IPS DF 6.9 (cell line): ENCODE measurements at regions not wholly inside any gene's neighbourhood (a gene's known extent, or its start where the extent isn't known, plus 50 kb on each side); places are given as distances from the start of the nearest gene placed in this dataset.

Experiments
- DNase-seq: peaks from one replicate; pipeline ENCODE4 v3.0.0-alpha.2; 2013; ENCODE audit warnings: low read depth, low spot score
- H3K27ac ChIP-seq: one replicate; pipeline ENCODE4 v1.5.1; 2013; ENCODE audit warnings: low read length, control low read depth
- H3K27me3 ChIP-seq: 2 replicates; pipeline ENCODE4 v1.6.1; 2013; ENCODE audit warnings: mild to moderate bottlenecking, low read length; ENCODE audit not compliant: control insufficient read depth, insufficient read depth
- H3K36me3 ChIP-seq: 2 replicates; pipeline ENCODE4 v1.6.1; 2013; ENCODE audit warnings: low read length; ENCODE audit not compliant: control insufficient read depth, insufficient read depth
- H3K4me1 ChIP-seq: 2 replicates; pipeline ENCODE4 v1.6.1; 2013; ENCODE audit warnings: low read length; ENCODE audit not compliant: control insufficient read depth, insufficient read depth
- H3K4me3 ChIP-seq: 2 replicates; pipeline ENCODE4 v1.5.1; 2013; ENCODE audit warnings: mild to moderate bottlenecking, low read length
- H3K9me3 ChIP-seq: 2 replicates; pipeline ENCODE4 v1.6.1; 2013; ENCODE audit warnings: low read length, inconsistent platforms; ENCODE audit not compliant: control insufficient read depth, insufficient read depth
- WGBS: extraction: QIAGEN DNeasy Blood & Tissue Kit; methylation state at CpG from one replicate; pipeline ENCODE4 v1.1.7; 2013; ENCODE audit warnings: mixed read lengths, missing lambda C conversion rate; ENCODE audit not compliant: insufficient read length, insufficient coverage; 5-methylcytosine and 5-hydroxymethylcytosine counted together

- H3K36me3 ChIP-seq = no peaks in the 10 kb centered on the region
- DNase-seq = no peak
- H3K9me3 ChIP-seq = no peaks in the 10 kb centered on the region
- no peak overlapping the region for H3K4me3 ChIP-seq
- no peaks in the 10 kb centered on the region for H3K27me3 ChIP-seq
- no peak overlapping the region for H3K27ac ChIP-seq
- no peaks in the 10 kb centered on the region for H3K4me1 ChIP-seq
- WGBS = no CpG with 5 or more reads among the region's 2 CpGs
Observed at GRCh38 chr2:122261911-122262310, 506.5 kb downstream of the TSN start.

GRCh38 chr2:122263746-122264145, 508.3 kb downstream of the TSN start:
- Histone ChIP-seq H3K4me3 (no peak overlapping the region), H3K36me3 (no peaks in the 10 kb centered on the region)
- WGBS = no CpG with 5 or more reads among the region's 1 CpG

GRCh38 chr2:122266636-122267035, 511.2 kb downstream of the TSN start:
- Histone ChIP-seq H3K9me3 (no peaks in the 10 kb centered on the region), H3K27me3 (no peaks in the 10 kb centered on the region), H3K36me3 (no peaks in the 10 kb centered on the region), H3K4me1 (no peaks in the 10 kb centered on the region), H3K27ac (no peak overlapping the region), H3K4me3 (no peak overlapping the region)
- no CpG with 5 or more reads among the region's 1 CpG for WGBS
- DNase-seq = no peak

More at GRCh38 chr2:122263746-122264145, 508.3 kb downstream of the TSN start:
- Histone ChIP-seq H3K9me3 (no peaks in the 10 kb centered on the region), H3K27me3 (no peaks in the 10 kb centered on the region), H3K27ac (no peak overlapping the region), H3K4me1 (no peaks in the 10 kb centered on the region)
- DNase-seq = no peak

- no CpG with 5 or more reads among the region's 5 CpGs for WGBS
- Histone ChIP-seq H3K27ac (no peak overlapping the region), H3K36me3 (no peaks in the 10 kb centered on the region), H3K4me3 (no peak overlapping the region), H3K4me1 (no peaks in the 10 kb centered on the region), H3K27me3 (no peaks in the 10 kb centered on the region), H3K9me3 (no peaks in the 10 kb centered on the region)
- DNase-seq = no peak
Observed at GRCh38 chr2:122267947-122268346, 512.5 kb downstream of the TSN start.

- no peak for DNase-seq
- H3K36me3 ChIP-seq = no peaks in the 10 kb centered on the region
- H3K4me1 ChIP-seq = no peaks in the 10 kb centered on the region; the same call in 1 of the 2 replicates
- no peaks in the 10 kb centered on the region for H3K9me3 ChIP-seq
- 100% methylated on average over 1 of the region's 13 CpGs for WGBS
- no peak overlapping the region for H3K4me3 ChIP-seq
- H3K27ac ChIP-seq = no peak overlapping the region
- H3K27me3 ChIP-seq = no peaks in the 10 kb centered on the region
Observed at GRCh38 chr2:122273785-122274419, 518.5 kb downstream of the TSN start.

- H3K4me3 ChIP-seq = no peak overlapping the region
- no peak overlapping the region for H3K27ac ChIP-seq
- DNase-seq = no peak
- no peaks in the 10 kb centered on the region for H3K9me3 ChIP-seq
- H3K36me3 ChIP-seq = no peaks in the 10 kb centered on the region
- H3K4me1 ChIP-seq = no peaks in the 10 kb centered on the region; the same call in 1 of the 2 replicates
- WGBS = no CpG with 5 or more reads among the region's 3 CpGs
- H3K27me3 ChIP-seq = no peaks in the 10 kb centered on the region
Observed at GRCh38 chr2:122277956-122278355, 522.5 kb downstream of the TSN start.

GRCh38 chr2:122300758-122301157, 545.3 kb downstream of the TSN start:
- no peak overlapping the region for H3K27ac ChIP-seq
- H3K4me1 ChIP-seq = no peaks in the 10 kb centered on the region
- no CpG with 5 or more reads among the region's 3 CpGs for WGBS
- DNase-seq = no peak
- H3K27me3 ChIP-seq = no peaks in the 10 kb centered on the region
- H3K9me3 ChIP-seq = no peaks in the 10 kb centered on the region
- no peak overlapping the region for H3K4me3 ChIP-seq
- H3K36me3 ChIP-seq = no peaks in the 10 kb centered on the region

- Histone ChIP-seq H3K27ac (no peak overlapping the region), H3K4me3 (no peak overlapping the region), H3K4me1 (no peaks in the 10 kb centered on the region), H3K27me3 (no peaks in the 10 kb centered on the region), H3K9me3 (no peaks in the 10 kb centered on the region), H3K36me3 (no peaks in the 10 kb centered on the region)
- WGBS = no CpG with 5 or more reads among the region's 8 CpGs
- no peak for DNase-seq
Observed at GRCh38 chr2:122307763-122308162, 552.3 kb downstream of the TSN start.

GRCh38 chr2:122315306-122315705, 559.9 kb downstream of the TSN start:
- Histone ChIP-seq H3K4me3 (no peak overlapping the region), H3K27me3 (no peaks in the 10 kb centered on the region), H3K36me3 (no peaks in the 10 kb centered on the region), H3K27ac (no peak overlapping the region), H3K9me3 (no peaks in the 10 kb centered on the region), H3K4me1 (no peaks in the 10 kb centered on the region)
- DNase-seq = no peak
- no CpG with 5 or more reads among the region's 5 CpGs for WGBS

GRCh38 chr2:122319539-122320132, 564.2 kb downstream of the TSN start:
- no peak for DNase-seq
- no CpG with 5 or more reads among the region's 4 CpGs for WGBS
- Histone ChIP-seq H3K4me1 (no peaks in the 10 kb centered on the region), H3K36me3 (no peaks in the 10 kb centered on the region), H3K4me3 (no peak overlapping the region), H3K27me3 (no peaks in the 10 kb centered on the region), H3K9me3 (no peaks in the 10 kb centered on the region), H3K27ac (no peak overlapping the region)

- H3K27ac ChIP-seq = no peak overlapping the region
- H3K27me3 ChIP-seq = no peaks in the 10 kb centered on the region
- no peaks in the 10 kb centered on the region for H3K4me1 ChIP-seq
- DNase-seq = no peak
- no CpG with 5 or more reads among the region's 3 CpGs for WGBS
- H3K4me3 ChIP-seq = no peak overlapping the region
- no peaks in the 10 kb centered on the region for H3K9me3 ChIP-seq
- H3K36me3 ChIP-seq = no peaks in the 10 kb centered on the region
Observed at GRCh38 chr2:122322815-122323214, 567.4 kb downstream of the TSN start.
